AG09319 (cell line): ENCODE measurements at regions not wholly inside any gene's neighbourhood (a gene's known extent, or its start where the extent isn't known, plus 50 kb on each side); places are given as distances from the start of the nearest gene placed in this dataset.

Experiments used
- DNase-seq: peaks from one replicate; pipeline ENCODE4 v3.0.0-alpha.2; 2010; ENCODE audit warnings: low read depth; ENCODE audit errors: extremely low read depth
- TF ChIP-seq, protein P1 (sequence below): IDR thresholded peaks from 2 replicates; pipeline ENCODE4 v1.5.1; 2011; ENCODE audit warnings: low read depth, mild to moderate bottlenecking, inconsistent platforms, low read length, moderate library complexity

DNA sequence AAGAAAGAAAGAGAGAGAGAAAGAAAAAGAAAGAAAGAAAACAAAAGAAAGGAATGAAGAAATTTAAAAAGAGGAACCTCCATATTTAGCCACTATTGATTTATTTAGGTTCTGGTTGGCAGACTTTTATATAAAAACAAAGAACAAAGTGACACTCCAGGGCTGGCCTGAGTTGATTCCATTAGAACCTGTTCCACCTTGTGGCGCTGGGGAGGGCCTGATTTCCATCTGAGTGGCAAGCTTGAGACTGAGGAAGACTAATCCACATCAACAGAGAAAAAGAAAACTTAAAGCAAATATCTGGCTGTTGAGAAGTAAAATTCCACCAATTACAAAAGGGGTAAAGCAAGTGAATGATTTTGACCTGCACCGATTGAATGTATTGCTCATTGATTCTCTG, 345.3 kb downstream of the EN1 start:
- no peak for DNase-seq
- TF ChIP-seq, protein P1, sequence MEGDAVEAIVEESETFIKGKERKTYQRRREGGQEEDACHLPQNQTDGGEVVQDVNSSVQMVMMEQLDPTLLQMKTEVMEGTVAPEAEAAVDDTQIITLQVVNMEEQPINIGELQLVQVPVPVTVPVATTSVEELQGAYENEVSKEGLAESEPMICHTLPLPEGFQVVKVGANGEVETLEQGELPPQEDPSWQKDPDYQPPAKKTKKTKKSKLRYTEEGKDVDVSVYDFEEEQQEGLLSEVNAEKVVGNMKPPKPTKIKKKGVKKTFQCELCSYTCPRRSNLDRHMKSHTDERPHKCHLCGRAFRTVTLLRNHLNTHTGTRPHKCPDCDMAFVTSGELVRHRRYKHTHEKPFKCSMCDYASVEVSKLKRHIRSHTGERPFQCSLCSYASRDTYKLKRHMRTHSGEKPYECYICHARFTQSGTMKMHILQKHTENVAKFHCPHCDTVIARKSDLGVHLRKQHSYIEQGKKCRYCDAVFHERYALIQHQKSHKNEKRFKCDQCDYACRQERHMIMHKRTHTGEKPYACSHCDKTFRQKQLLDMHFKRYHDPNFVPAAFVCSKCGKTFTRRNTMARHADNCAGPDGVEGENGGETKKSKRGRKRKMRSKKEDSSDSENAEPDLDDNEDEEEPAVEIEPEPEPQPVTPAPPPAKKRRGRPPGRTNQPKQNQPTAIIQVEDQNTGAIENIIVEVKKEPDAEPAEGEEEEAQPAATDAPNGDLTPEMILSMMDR = no peak

DNA sequence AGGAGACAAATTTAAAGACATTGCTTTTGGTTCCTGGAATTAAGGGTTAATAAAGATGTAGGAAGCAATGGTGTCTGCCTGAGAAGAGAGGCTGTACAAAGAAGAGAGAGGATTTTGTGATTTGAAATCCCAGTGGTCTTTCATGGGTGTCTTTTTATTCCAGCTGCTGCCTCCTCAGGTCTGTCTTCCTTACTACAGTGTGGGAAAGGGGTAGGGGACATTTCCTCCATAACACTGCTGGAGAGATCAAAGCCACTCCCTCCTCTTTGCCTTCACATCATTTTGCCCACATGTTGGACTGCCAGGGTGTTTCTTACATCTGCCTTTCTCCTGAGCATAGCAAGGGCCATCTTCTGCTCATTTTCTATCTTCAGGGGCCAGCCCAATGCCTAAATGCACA, 348.5 kb downstream of the EN1 start:
- no peak for DNase-seq
- TF ChIP-seq, protein P1 = no peak

DNA sequence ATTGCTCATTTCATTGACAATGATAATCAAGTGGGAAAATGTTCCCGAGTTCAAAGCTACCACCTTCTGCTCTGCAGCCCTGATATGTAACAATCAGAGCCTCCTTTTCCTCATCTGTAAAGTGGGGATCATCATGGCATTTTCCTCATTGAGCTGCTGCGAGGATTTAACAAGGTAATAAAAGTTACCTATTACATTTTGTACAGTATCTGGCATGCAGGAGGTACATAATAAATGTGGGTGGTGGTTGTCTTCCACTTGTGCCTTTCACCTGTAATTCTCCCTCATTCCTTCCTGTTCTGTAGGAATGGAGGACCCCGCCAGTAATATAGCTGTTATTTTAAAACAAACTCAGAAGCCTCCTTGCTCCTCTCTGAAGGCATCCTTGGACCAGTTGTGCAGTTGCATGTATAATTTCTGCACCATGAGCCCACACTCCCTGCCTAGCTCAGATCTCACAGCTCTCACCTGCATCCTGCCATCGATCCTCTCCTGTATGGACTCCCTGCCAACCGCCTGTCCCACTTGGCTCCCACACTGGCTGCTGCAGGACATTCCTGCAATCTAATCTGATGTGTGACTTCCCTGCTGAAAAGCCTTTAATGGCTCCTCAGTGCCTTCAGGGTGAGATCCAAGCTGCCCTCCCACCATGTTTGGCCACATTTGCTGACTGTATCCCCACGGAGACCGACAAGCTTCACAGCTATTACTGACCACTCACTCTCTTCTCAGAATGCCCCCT, 350.4 kb downstream of the EN1 start:
- no peak for DNase-seq
- TF ChIP-seq, protein P1 = no peak

DNA sequence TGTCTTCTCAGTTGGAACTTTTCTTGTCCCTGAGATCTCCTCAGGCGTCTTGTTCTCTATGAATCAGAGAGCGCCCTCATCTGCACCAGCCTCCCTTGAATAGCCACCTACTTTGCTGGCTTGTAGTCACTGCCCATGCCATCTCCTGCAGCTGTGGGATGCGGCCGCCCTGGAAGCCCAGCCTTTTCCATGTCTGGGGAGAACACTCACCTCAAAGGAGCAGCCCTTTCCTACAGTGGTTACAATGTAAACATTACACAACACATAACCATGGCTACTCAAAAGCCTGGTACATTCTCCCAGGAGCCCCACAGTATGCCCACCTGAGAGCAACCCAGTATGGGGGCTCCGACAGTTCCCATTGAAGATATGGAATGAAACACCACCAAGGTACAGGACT, 351.0 kb downstream of the EN1 start:
- DNase-seq = no peak
- TF ChIP-seq, protein P1 = no peak

DNA sequence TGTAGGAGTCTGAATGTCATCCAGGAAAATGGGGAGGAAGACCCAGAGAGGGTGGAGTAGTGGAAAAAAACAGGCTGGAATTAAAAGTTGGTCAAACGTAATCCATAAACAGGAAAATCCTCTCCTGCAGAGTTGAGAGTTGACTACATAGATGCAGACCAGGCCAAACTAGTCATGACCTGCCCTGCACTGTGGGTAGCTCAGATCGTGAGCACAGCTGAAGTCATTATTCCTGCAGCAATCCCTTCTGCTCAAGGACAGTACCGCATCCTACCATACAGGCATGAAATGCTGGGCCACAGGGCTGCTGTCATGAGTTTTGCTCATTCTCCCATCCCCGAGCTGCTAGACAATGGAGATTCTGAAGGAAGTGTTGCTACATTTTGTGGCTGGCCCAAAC, 352.2 kb downstream of the EN1 start:
- TF ChIP-seq, protein P1 = no peak
- no peak for DNase-seq

DNA sequence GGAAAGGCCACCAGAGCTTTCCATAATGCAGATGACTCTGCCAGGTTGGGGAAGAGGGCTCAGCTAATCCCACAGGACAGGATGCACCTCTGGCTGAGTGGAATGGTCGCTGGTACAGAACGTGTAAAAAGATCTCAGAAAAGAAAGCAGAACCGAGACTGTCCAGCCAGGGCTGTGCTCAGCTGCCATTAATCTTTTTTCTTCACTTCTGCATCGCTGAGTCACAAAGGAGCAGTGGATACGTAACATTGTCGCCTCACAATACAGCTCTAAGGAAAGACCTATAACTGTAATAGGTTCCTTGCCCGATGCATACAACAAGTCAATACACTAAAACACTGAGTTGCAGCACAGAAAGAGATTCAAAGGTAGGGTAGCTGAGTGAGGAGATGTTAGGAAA, 354.2 kb downstream of the EN1 start:
- DNase-seq = no peak
- TF ChIP-seq, protein P1 = no peak

DNA sequence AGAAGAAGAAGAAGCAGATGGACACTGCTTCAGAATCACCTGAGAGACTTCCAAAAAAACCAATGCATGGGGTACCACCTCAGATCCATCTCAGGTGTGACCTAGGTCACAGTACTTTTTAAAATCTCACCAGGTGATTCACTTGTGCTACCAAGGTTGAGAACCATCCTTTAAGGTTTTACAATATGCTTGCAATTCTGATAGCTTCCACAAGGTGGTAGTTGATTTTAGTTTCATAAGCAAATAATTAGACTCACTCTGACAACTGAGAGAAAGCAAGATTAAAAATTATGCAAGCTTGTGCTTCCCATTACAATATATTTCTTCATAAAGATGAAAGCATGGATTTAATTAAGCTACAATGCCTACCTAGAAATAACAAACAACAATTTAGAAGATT, 355.1 kb downstream of the EN1 start:
- TF ChIP-seq, protein P1 = peak; percentile 29
- DNase-seq = peak; percentile 1
